ENCODE measurements at regions not wholly inside any gene's neighbourhood (a gene's known extent, or its start where the extent isn't known, plus 50 kb on each side); places are given as distances from the start of the nearest gene placed in this dataset.

GRCh38 chrX:146385529-146385928, 424.0 kb upstream of the CXorf51B start:
- TF ChIP-seq CTCF (IDR thresholded peaks at IDR 0.05) (no peak), POLR2A (IDR thresholded peaks at IDR 0.05) (no peak)

Measured in breast epithelium (tissue), 3 donors.